ENCODE measurements at regions not wholly inside any gene's neighbourhood (a gene's known extent, or its start where the extent isn't known, plus 50 kb on each side); places are given as distances from the start of the nearest gene placed in this dataset.

DNA sequence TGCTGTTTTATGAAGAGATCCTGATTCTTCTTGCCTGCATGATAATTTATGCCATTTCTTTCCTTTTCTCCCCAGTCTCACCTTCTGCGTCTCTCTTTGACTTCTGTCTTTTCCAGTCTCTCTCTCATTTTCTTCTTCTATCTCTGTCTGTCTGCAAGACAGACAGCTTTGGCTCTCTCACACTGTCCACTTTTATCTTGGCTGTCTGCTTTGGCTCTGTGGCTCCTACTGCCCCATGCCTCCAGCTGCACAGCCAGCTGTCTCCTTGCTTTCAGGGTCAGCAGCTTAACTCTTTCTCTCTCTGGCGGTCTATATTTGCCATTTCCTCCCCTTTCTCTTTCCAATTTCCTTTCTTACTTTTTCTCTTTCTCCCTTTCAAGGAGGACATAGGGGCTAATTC is 971.1 kb upstream of the COX7C start:
- TF ChIP-seq CTCF (conservative IDR thresholded peaks at IDR 0.05) (no peak), EZH2 (IDR thresholded peaks at IDR 0.05; ENCODE audit: low read depth) (no peak)
